HEK293 (cell line): ENCODE measurements at regions not wholly inside any gene's neighbourhood (a gene's known extent, or its start where the extent isn't known, plus 50 kb on each side); places are given as distances from the start of the nearest gene placed in this dataset.

Experiments used
- CTCF ChIA-PET: fragments of 350-600 bp; formaldehyde crosslinking; extraction: SDS; loops from one replicate; lab custom pipeline; 2021; ENCODE audit warnings: antibody characterized with exemption; lab: Yijun Ruan, JAX
- POLR2A ChIA-PET: fragments of 300-600 bp; formaldehyde crosslinking; extraction: SDS; loops from one replicate; lab custom pipeline; 2020; ENCODE audit warnings: antibody characterized with exemption, inconsistent platforms; lab: Yijun Ruan, JAX
- H3K27ac ChIP-seq: fragments of 200-500 bp; sonication (Bioruptor generic); 2 replicates; pipeline ENCODE4 v1.5.1; 2014; ENCODE audit warnings: low read depth, low read length, control low read depth, inconsistent platforms; ENCODE audit errors: extremely low read depth
- H3K36me3 ChIP-seq, 2 experiments: fragments of 200-500 bp in 1 of 2; sonication (Bioruptor generic) in 1 of 2; 1 replicate in 1 of 2; 2 replicates in 1 of 2; pipeline ENCODE4 v1.5.1; 2014 to 2017; ENCODE audit warnings: inconsistent platforms in 2 of 2, low read length in 2 of 2; ENCODE audit not compliant: control insufficient read depth in 2 of 2, insufficient read depth in 1 of 2
- H3K4me1 ChIP-seq: fragments of 200-500 bp; sonication (Bioruptor generic); 2 replicates; pipeline ENCODE4 v1.5.1; 2014; ENCODE audit warnings: mild to moderate bottlenecking, low read length, inconsistent platforms; ENCODE audit not compliant: control insufficient read depth, insufficient read depth
- H3K4me3 ChIP-seq: 2 replicates; pipeline ENCODE4 v1.5.1; 2011; ENCODE audit warnings: low read depth, mild to moderate bottlenecking, control low read depth, low read length, moderate library complexity
- H3K9me3 ChIP-seq: fragments of 200-500 bp; sonication (Bioruptor generic); 2 replicates; pipeline ENCODE4 v1.5.1; 2014; ENCODE audit warnings: low read depth, low read length, inconsistent platforms; ENCODE audit not compliant: control insufficient read depth, insufficient read depth
- MYNN ChIP-seq: fragments of 450-650 bp; formaldehyde crosslinking; IDR thresholded peaks from 2 replicates; pipeline ENCODE4 v1.5.1; 2016; ENCODE audit warnings: missing biosample characterization, missing genetic modification characterization, borderline replicate concordance
- REPIN1 ChIP-seq: fragments of 450-650 bp; formaldehyde crosslinking; IDR thresholded peaks from 2 replicates; pipeline ENCODE4 v1.5.1; 2017; ENCODE audit warnings: missing biosample characterization, missing genetic modification characterization, low read depth
- ZBTB21 ChIP-seq: fragments of 450-650 bp; formaldehyde crosslinking; IDR thresholded peaks from 2 replicates; pipeline ENCODE4 v1.5.1; 2017; ENCODE audit warnings: missing biosample characterization, missing genetic modification characterization
- ZBTB48 ChIP-seq: fragments of 450-650 bp; formaldehyde crosslinking; IDR thresholded peaks from 2 replicates; pipeline ENCODE4 v1.5.1; 2016; ENCODE audit warnings: missing biosample characterization, missing genetic modification characterization
- ZNF114 ChIP-seq: fragments of 450-650 bp; formaldehyde crosslinking; IDR thresholded peaks from 2 replicates; pipeline ENCODE4 v1.5.0; 2017; ENCODE audit warnings: missing biosample characterization, missing genetic modification characterization
- ZNF121 ChIP-seq: fragments of 450-650 bp; formaldehyde crosslinking; IDR thresholded peaks from 2 replicates; pipeline ENCODE4 v1.5.1; 2016; ENCODE audit warnings: missing biosample characterization, missing genetic modification characterization
- ZNF133 ChIP-seq: fragments of 450-650 bp; formaldehyde crosslinking; IDR thresholded peaks from 2 replicates; pipeline ENCODE4 v1.5.1; 2016; ENCODE audit warnings: missing biosample characterization, missing genetic modification characterization
- ZNF140 ChIP-seq: fragments of 450-650 bp; formaldehyde crosslinking; IDR thresholded peaks from 2 replicates; pipeline ENCODE4 v1.5.1; 2016; ENCODE audit warnings: missing biosample characterization, missing genetic modification characterization
- ZNF174 ChIP-seq: fragments of 450-650 bp; formaldehyde crosslinking; IDR thresholded peaks from 2 replicates; pipeline ENCODE4 v1.5.0; 2017; ENCODE audit warnings: missing biosample characterization, mild to moderate bottlenecking, missing genetic modification characterization
- ZNF221 ChIP-seq: fragments of 450-650 bp; formaldehyde crosslinking; IDR thresholded peaks from 2 replicates; pipeline ENCODE4 v1.5.1; 2017; ENCODE audit warnings: missing biosample characterization, missing genetic modification characterization, borderline replicate concordance
- ZNF248 ChIP-seq: fragments of 450-650 bp; formaldehyde crosslinking; IDR thresholded peaks from 2 replicates; pipeline ENCODE4 v1.5.1; 2017; ENCODE audit warnings: missing biosample characterization, missing genetic modification characterization
- ZNF266 ChIP-seq: fragments of 450-650 bp; formaldehyde crosslinking; IDR thresholded peaks from 2 replicates; pipeline ENCODE4 v1.5.1; 2016; ENCODE audit warnings: missing biosample characterization, missing genetic modification characterization, low read depth
- ZNF280C ChIP-seq: fragments of 450-650 bp; formaldehyde crosslinking; IDR thresholded peaks from 2 replicates; pipeline ENCODE4 v1.5.1; 2016; ENCODE audit warnings: missing biosample characterization, missing genetic modification characterization
- ZNF335 ChIP-seq: fragments of 450-650 bp; formaldehyde crosslinking; conservative IDR thresholded peaks from 2 replicates; pipeline ENCODE4 v1.5.1; 2016; ENCODE audit warnings: missing biosample characterization, missing genetic modification characterization
- ZNF513 ChIP-seq: fragments of 450-650 bp; IDR thresholded peaks from 2 replicates; pipeline ENCODE4 v1.5.1; 2018; ENCODE audit warnings: missing biosample characterization, missing genetic modification characterization
- ZNF561 ChIP-seq: fragments of 450-650 bp; IDR thresholded peaks from 2 replicates; pipeline ENCODE4 v1.5.1; 2018; ENCODE audit warnings: missing biosample characterization, missing genetic modification characterization, borderline replicate concordance
- ZNF626 ChIP-seq: fragments of 450-650 bp; sonication (Bioruptor Pico); formaldehyde crosslinking; IDR thresholded peaks from 2 replicates; pipeline ENCODE4 v1.5.1; 2018; ENCODE audit warnings: missing biosample characterization, missing genetic modification characterization, inconsistent platforms
- ZNF654 ChIP-seq: fragments of 450-650 bp; formaldehyde crosslinking; IDR thresholded peaks from 2 replicates; pipeline ENCODE4 v1.5.1; 2016; ENCODE audit warnings: low read depth, missing biosample characterization, missing genetic modification characterization
- ZNF660 ChIP-seq: fragments of 450-650 bp; IDR thresholded peaks from 2 replicates; pipeline ENCODE4 v1.5.1; 2018; ENCODE audit warnings: missing biosample characterization, mild to moderate bottlenecking, missing genetic modification characterization
- ZNF664 ChIP-seq: fragments of 450-650 bp; formaldehyde crosslinking; IDR thresholded peaks from 2 replicates; pipeline ENCODE4 v1.5.1; 2016; ENCODE audit warnings: missing biosample characterization, missing genetic modification characterization
- ZNF677 ChIP-seq: fragments of 450-650 bp; IDR thresholded peaks from 2 replicates; pipeline ENCODE4 v1.5.0; 2018; ENCODE audit warnings: missing biosample characterization, mild to moderate bottlenecking, missing genetic modification characterization, moderate library complexity
- ZNF830 ChIP-seq: fragments of 450-650 bp; IDR thresholded peaks from 2 replicates; pipeline ENCODE4 v1.5.0; 2018; ENCODE audit warnings: missing biosample characterization, missing genetic modification characterization, low read depth, mild to moderate bottlenecking, moderate library complexity
- ZNF843 ChIP-seq: fragments of 450-650 bp; formaldehyde crosslinking; IDR thresholded peaks from 2 replicates; pipeline ENCODE4 v1.5.1; 2016; ENCODE audit warnings: missing biosample characterization, missing genetic modification characterization
- ZSCAN30 ChIP-seq: fragments of 450-650 bp; IDR thresholded peaks from 2 replicates; pipeline ENCODE4 v1.5.1; 2018; ENCODE audit warnings: missing biosample characterization, mild to moderate bottlenecking, missing genetic modification characterization, moderate library complexity
- TF ChIP-seq, protein P1 (sequence below): fragments of 450-650 bp; formaldehyde crosslinking; IDR thresholded peaks from 2 replicates; pipeline ENCODE4 v1.5.1; 2016; ENCODE audit warnings: missing biosample characterization, missing genetic modification characterization
- TF ChIP-seq, protein P2 (sequence below): fragments of 450-650 bp; formaldehyde crosslinking; IDR thresholded peaks from 2 replicates; pipeline ENCODE4 v1.5.1; 2016; ENCODE audit warnings: missing biosample characterization, missing genetic modification characterization

DNA sequence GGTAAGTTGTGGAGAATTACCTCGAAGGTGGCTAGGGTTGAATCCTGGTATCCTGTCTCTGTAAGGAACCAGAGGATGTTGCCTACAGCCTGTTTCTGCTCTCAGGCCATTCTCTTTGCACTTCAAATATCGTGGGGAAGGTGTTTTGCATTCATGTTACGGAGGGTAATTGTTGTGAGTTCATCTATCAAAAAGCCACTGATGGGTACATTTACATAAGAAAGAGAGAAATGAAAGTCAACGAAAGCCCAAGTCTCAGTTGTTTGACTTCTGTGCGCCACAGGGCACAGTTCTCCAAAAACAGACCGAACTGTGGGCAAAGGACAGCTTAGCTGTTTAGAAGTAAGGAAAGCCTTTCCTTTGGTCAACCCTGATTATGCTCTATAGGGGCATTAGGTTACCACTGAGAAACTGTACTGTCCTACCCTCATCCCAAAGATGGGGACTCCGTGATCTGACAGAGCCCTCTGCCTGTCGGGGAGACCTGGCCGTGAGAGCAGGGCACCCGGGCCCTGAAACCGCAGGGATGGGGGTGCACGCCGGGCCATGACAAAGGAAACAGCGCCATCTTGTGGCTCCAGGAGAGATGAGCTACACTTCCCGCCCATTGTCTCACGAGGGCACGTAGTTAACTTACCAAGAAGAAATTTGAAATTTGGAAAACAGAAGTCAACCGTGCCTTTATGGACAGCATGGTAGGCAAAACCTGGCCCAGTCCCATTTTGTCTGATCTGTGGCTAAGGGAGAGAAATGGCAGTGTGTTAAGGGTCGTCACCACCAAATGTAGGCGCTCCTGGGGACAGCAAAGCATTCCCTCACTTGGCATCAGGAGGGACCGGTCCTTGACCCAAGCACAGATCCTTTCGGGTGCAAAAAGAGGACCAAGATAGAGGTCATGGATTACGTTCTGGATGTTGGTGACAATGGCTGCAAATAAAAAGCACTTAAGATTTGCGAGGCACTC lies 74.5 kb upstream of the DYNLRB2 start:
- ChIA-PET CTCF (interaction anchor here (0.5 to 1.8 kb wide), 23 partner anchors 8 to 1807 kb away, joined by 3 to 8 read pairs (median 4); no protein-coding TSS in a partner anchor), POLR2A (interaction anchor here (0.5 kb wide), 1 partner anchor 46 kb away, joined by 3 read pairs; no protein-coding TSS in a partner anchor)
- H3K27ac ChIP-seq = no peak overlapping the region
- H3K9me3 ChIP-seq = no peaks in the 10 kb centered on the region
- no peaks in the 10 kb centered on the region for H3K4me1 ChIP-seq
- TF ChIP-seq ZNF114 (tag by site-specific recombination) (no peak), ZBTB21 (tag by site-specific recombination) (no peak), ZNF133 (tag by site-specific recombination) (no peak), ZNF843 (tag by site-specific recombination) (0 out of 2 replicates have a peak, but pooled peaks have one; percentile 31), ZSCAN30 (peak; percentile 27; the same call in 1 of the 2 replicates), ZNF654 (peak; percentile 95), ZBTB48 (tag by site-specific recombination) (0 out of 2 replicates have a peak, but pooled peaks have one; percentile 18), ZNF561 (tag by site-specific recombination) (peak; percentile 62; the same call in 1 of the 2 replicates), MYNN (no peak), ZNF513 (tag by site-specific recombination) (0 out of 2 replicates have a peak, but pooled peaks have one; percentile 28), ZNF335 (tag by site-specific recombination) (peak; percentile 84), ZNF140 (no peak), REPIN1 (no peak), ZNF660 (tag by site-specific recombination) (0 out of 2 replicates have a peak, but pooled peaks have one; percentile 45)
- TF ChIP-seq, protein P1, sequence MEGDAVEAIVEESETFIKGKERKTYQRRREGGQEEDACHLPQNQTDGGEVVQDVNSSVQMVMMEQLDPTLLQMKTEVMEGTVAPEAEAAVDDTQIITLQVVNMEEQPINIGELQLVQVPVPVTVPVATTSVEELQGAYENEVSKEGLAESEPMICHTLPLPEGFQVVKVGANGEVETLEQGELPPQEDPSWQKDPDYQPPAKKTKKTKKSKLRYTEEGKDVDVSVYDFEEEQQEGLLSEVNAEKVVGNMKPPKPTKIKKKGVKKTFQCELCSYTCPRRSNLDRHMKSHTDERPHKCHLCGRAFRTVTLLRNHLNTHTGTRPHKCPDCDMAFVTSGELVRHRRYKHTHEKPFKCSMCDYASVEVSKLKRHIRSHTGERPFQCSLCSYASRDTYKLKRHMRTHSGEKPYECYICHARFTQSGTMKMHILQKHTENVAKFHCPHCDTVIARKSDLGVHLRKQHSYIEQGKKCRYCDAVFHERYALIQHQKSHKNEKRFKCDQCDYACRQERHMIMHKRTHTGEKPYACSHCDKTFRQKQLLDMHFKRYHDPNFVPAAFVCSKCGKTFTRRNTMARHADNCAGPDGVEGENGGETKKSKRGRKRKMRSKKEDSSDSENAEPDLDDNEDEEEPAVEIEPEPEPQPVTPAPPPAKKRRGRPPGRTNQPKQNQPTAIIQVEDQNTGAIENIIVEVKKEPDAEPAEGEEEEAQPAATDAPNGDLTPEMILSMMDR = peak; percentile 96
- TF ChIP-seq, protein P2, sequence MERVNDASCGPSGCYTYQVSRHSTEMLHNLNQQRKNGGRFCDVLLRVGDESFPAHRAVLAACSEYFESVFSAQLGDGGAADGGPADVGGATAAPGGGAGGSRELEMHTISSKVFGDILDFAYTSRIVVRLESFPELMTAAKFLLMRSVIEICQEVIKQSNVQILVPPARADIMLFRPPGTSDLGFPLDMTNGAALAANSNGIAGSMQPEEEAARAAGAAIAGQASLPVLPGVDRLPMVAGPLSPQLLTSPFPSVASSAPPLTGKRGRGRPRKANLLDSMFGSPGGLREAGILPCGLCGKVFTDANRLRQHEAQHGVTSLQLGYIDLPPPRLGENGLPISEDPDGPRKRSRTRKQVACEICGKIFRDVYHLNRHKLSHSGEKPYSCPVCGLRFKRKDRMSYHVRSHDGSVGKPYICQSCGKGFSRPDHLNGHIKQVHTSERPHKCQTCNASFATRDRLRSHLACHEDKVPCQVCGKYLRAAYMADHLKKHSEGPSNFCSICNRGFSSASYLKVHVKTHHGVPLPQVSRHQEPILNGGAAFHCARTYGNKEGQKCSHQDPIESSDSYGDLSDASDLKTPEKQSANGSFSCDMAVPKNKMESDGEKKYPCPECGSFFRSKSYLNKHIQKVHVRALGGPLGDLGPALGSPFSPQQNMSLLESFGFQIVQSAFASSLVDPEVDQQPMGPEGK (tag by site-specific recombination) = 0 out of 2 replicates have a peak, but pooled peaks have one; percentile 23
- H3K4me3 ChIP-seq = no peak overlapping the region
- no peaks in the 10 kb centered on the region for H3K36me3 ChIP-seq

- TF ChIP-seq ZNF677 (tag by site-specific recombination) = no peak
- no peak for TF ChIP-seq ZNF266 (tag by site-specific recombination)
- TF ChIP-seq ZNF121 = no peak
- TF ChIP-seq ZNF248 = no peak
- TF ChIP-seq ZNF133 (tag by site-specific recombination) = no peak
- no peak for TF ChIP-seq ZNF280C (tag by site-specific recombination)
- no peak for TF ChIP-seq ZNF221
- no peak for TF ChIP-seq ZNF830 (tag by site-specific recombination)
- no peak for TF ChIP-seq ZNF174 (tag by site-specific recombination)
- TF ChIP-seq ZNF664 (tag by site-specific recombination) = no peak
- TF ChIP-seq ZNF626 (tag by site-specific recombination) = no peak
- no peak for TF ChIP-seq ZNF140
- CTCF ChIA-PET = interaction anchor here (0.6 to 1.4 kb wide), 5 partner anchors 63 to 467 kb away, joined by 3 to 6 read pairs (median 4); no protein-coding TSS in a partner anchor
- Histone ChIP-seq H3K9me3 (no peaks in the 10 kb centered on the region), H3K36me3 (no peaks in the 10 kb centered on the region), H3K27ac (no peak overlapping the region), H3K4me3 (no peak overlapping the region), H3K4me1 (no peaks in the 10 kb centered on the region)
- POLR2A ChIA-PET = no interaction called here
Observed at GRCh38 chr16:80463751-80464495, 76.9 kb upstream of the DYNLRB2 start.
